WTC11 (cell line): ENCODE measurements at regions not wholly inside any gene's neighbourhood (a gene's known extent, or its start where the extent isn't known, plus 50 kb on each side); places are given as distances from the start of the nearest gene placed in this dataset.
A peak's percentile ranks its signal among the peaks of the same experiment; 100 is the strongest.
"Not testable (repeated sequence)": the region's sequence is repeated elsewhere in the genome, so short reads cannot be mapped to it uniquely, and the experiment has no call there.

Experiments used
- ATAC-seq: fragments of 200-7000 bp; cut with Tn5 transposase; 2 replicates; pipeline ENCODE4 v1.10.0; 2021; ENCODE audit warnings: mild to moderate bottlenecking, moderate library complexity
- CTCF ChIA-PET: fragments of 300-600 bp; sonication (Branson Sonifier 250); formaldehyde crosslinking; loops from one replicate; lab custom pipeline; 2021; ENCODE audit warnings: antibody characterized with exemption; lab: Charles Lee
- POLR2A ChIA-PET: fragments of 350-600 bp; sonication (Branson Sonifier 250); formaldehyde crosslinking; loops from one replicate; lab custom pipeline; 2021; ENCODE audit warnings: antibody characterized with exemption; lab: Charles Lee
- DNase-seq: peaks from one replicate; pipeline ENCODE4 v3.0.0; 2021; ENCODE audit warnings: low spot score
- H3K27ac Mint-ChIP-seq: 2 replicates; pipeline ENCODE4 v1.8.0; 2021; ENCODE audit warnings: mixed read lengths
- H3K27me3 Mint-ChIP-seq: 2 replicates; pipeline ENCODE4 v1.8.0; 2021; ENCODE audit warnings: low read depth, mild to moderate bottlenecking, moderate library complexity, mixed read lengths
- H3K36me3 Mint-ChIP-seq: 2 replicates; pipeline ENCODE4 v1.8.0; 2021; ENCODE audit warnings: mixed read lengths
- H3K4me1 Mint-ChIP-seq: 2 replicates; pipeline ENCODE4 v1.8.0; 2022; ENCODE audit warnings: mixed read lengths
- H3K4me3 Mint-ChIP-seq: 2 replicates; pipeline ENCODE4 v1.8.0; 2021; ENCODE audit warnings: mild to moderate bottlenecking, moderate library complexity, mixed read lengths
- H3K9me3 Mint-ChIP-seq: 2 replicates; pipeline ENCODE4 v1.8.0; 2021; ENCODE audit warnings: mixed read lengths
- CBFB ChIP-seq: sonication (generic); formaldehyde crosslinking; IDR thresholded peaks from 2 replicates; pipeline ENCODE4 v1.8.1; 2022; ENCODE audit warnings: mild to moderate bottlenecking, low read depth, missing genetic modification reagents
- ETV6 ChIP-seq: sonication (generic); formaldehyde crosslinking; IDR thresholded peaks from 2 replicates; pipeline ENCODE4 v1.8.1; 2022; ENCODE audit warnings: mild to moderate bottlenecking, missing genetic modification reagents
- MXD4 ChIP-seq: fragments of 250-450 bp; sonication (Bioruptor Pico); IDR thresholded peaks from 2 replicates; pipeline ENCODE4 v1.8.0; 2021; ENCODE audit warnings: mild to moderate bottlenecking, moderate library complexity, borderline replicate concordance
- NR3C1 ChIP-seq: sonication (generic); formaldehyde crosslinking; conservative IDR thresholded peaks from 2 replicates; pipeline ENCODE4 v1.8.1; 2023; ENCODE audit warnings: low read depth, mild to moderate bottlenecking, missing genetic modification reagents
- ZNF671 ChIP-seq: fragments of 250-450 bp; sonication (Bioruptor Pico); IDR thresholded peaks from 2 replicates; pipeline ENCODE4 v1.8.0; 2021; ENCODE audit warnings: mild to moderate bottlenecking
- TF ChIP-seq, protein P1 (sequence below): fragments of 250-450 bp; sonication (Bioruptor Pico); IDR thresholded peaks from 2 replicates; pipeline ENCODE4 v1.9.0; 2021; ENCODE audit warnings: mild to moderate bottlenecking, borderline replicate concordance
- TF ChIP-seq, protein P2 (sequence below): sonication (generic); formaldehyde crosslinking; IDR thresholded peaks from 2 replicates; pipeline ENCODE4 v1.8.0; 2022; ENCODE audit warnings: missing genetic modification reagents
- TF ChIP-seq, protein P3 (sequence below): fragments of 250-450 bp; sonication (Bioruptor Pico); IDR thresholded peaks from 2 replicates; pipeline ENCODE4 v1.9.0; 2021; ENCODE audit warnings: moderate library complexity, mild to moderate bottlenecking, inconsistent platforms, borderline replicate concordance
- TF ChIP-seq, protein P4 (sequence below): sonication (generic); formaldehyde crosslinking; IDR thresholded peaks from 2 replicates; pipeline ENCODE4 v1.8.0; 2023; ENCODE audit warnings: missing genetic modification reagents, mild to moderate bottlenecking, borderline replicate concordance
- TF ChIP-seq, protein P5 (sequence below): sonication (generic); formaldehyde crosslinking; IDR thresholded peaks from 2 replicates; pipeline ENCODE4 v1.8.0; 2023; ENCODE audit warnings: mild to moderate bottlenecking, missing genetic modification reagents

DNA sequence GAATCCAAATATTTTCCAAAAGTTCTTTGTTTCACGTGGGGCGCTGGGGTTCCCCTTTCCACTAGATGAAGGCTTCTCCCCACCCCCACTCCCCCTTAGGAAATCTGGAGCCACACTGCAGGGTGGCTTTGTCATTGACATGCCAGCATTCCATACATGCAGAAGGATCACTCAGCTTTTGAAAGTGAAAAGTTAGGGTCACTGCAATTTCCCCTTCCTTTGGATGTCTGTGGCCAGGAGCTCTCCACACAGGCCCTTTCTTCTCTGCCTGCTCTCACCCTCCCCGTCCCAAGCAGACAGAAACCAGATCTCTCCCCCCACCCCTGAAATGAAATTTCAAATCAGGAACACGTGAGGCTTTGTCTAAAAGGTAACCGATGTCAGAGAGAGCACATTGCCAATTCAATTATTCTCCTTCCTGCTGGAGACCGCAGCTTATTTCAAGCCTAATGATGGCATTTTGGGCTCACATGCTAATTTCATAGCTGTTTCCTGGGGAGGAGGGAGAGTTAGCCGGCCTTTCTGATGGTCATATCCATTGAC lies 153.9 kb upstream of the RFLNA start (continued):
- TF ChIP-seq, protein P1, sequence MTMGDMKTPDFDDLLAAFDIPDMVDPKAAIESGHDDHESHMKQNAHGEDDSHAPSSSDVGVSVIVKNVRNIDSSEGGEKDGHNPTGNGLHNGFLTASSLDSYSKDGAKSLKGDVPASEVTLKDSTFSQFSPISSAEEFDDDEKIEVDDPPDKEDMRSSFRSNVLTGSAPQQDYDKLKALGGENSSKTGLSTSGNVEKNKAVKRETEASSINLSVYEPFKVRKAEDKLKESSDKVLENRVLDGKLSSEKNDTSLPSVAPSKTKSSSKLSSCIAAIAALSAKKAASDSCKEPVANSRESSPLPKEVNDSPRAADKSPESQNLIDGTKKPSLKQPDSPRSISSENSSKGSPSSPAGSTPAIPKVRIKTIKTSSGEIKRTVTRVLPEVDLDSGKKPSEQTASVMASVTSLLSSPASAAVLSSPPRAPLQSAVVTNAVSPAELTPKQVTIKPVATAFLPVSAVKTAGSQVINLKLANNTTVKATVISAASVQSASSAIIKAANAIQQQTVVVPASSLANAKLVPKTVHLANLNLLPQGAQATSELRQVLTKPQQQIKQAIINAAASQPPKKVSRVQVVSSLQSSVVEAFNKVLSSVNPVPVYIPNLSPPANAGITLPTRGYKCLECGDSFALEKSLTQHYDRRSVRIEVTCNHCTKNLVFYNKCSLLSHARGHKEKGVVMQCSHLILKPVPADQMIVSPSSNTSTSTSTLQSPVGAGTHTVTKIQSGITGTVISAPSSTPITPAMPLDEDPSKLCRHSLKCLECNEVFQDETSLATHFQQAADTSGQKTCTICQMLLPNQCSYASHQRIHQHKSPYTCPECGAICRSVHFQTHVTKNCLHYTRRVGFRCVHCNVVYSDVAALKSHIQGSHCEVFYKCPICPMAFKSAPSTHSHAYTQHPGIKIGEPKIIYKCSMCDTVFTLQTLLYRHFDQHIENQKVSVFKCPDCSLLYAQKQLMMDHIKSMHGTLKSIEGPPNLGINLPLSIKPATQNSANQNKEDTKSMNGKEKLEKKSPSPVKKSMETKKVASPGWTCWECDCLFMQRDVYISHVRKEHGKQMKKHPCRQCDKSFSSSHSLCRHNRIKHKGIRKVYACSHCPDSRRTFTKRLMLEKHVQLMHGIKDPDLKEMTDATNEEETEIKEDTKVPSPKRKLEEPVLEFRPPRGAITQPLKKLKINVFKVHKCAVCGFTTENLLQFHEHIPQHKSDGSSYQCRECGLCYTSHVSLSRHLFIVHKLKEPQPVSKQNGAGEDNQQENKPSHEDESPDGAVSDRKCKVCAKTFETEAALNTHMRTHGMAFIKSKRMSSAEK (CRISPR knock-in tag) = no peak
- TF ChIP-seq ZNF671 (CRISPR knock-in tag) = no peak
- TF ChIP-seq, protein P2, sequence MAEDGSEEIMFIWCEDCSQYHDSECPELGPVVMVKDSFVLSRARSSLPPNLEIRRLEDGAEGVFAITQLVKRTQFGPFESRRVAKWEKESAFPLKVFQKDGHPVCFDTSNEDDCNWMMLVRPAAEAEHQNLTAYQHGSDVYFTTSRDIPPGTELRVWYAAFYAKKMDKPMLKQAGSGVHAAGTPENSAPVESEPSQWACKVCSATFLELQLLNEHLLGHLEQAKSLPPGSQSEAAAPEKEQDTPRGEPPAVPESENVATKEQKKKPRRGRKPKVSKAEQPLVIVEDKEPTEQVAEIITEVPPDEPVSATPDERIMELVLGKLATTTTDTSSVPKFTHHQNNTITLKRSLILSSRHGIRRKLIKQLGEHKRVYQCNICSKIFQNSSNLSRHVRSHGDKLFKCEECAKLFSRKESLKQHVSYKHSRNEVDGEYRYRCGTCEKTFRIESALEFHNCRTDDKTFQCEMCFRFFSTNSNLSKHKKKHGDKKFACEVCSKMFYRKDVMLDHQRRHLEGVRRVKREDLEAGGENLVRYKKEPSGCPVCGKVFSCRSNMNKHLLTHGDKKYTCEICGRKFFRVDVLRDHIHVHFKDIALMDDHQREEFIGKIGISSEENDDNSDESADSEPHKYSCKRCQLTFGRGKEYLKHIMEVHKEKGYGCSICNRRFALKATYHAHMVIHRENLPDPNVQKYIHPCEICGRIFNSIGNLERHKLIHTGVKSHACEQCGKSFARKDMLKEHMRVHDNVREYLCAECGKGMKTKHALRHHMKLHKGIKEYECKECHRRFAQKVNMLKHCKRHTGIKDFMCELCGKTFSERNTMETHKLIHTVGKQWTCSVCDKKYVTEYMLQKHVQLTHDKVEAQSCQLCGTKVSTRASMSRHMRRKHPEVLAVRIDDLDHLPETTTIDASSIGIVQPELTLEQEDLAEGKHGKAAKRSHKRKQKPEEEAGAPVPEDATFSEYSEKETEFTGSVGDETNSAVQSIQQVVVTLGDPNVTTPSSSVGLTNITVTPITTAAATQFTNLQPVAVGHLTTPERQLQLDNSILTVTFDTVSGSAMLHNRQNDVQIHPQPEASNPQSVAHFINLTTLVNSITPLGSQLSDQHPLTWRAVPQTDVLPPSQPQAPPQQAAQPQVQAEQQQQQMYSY (CRISPR knock-in tag) = no peak
- TF ChIP-seq NR3C1 (CRISPR knock-in tag) = no peak
- TF ChIP-seq, protein P3, sequence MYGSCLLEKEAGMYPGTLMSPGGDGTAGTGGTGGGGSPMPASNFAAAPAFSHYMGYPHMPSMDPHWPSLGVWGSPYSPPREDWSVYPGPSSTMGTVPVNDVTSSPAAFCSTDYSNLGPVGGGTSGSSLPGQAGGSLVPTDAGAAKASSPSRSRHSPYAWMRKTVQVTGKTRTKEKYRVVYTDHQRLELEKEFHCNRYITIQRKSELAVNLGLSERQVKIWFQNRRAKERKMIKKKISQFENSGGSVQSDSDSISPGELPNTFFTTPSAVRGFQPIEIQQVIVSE (CRISPR knock-in tag) = no peak
- no peak for TF ChIP-seq ETV6 (CRISPR knock-in tag)

DNA sequence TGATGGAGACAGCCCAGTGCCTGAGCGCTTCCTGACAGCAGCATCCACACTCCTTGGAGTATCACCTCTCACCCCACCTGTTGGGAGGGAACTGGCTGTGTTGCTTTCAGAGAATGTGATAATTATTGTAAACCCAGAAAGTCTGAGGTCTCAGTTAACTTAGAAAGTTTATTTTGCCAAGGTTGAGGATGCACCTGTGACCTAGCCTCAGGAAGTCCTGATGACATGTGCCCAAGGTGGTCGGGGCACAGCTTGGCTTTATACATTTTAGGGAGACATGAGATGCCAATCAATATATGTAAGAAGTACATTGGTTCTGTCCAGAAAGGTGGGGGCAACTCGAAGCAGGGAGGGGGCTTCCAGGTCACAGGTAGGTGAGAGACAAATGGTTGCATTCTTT lies 153.3 kb upstream of the RFLNA start:
- ATAC-seq = peak; percentile 23
- H3K27me3 Mint-ChIP-seq, DNase-seq, POLR2A ChIA-PET: not testable (repeated sequence)
- CTCF ChIA-PET = interaction anchor here (0.7 to 2.2 kb wide), 5 partner anchors 10 to 132 kb away, joined by 3 to 9 read pairs (median 4); no protein-coding TSS in a partner anchor
- Mint-ChIP-seq H3K4me1 (peaks cover 63% of the 10 kb centered on the region), H3K36me3 (peaks cover 44% of the 10 kb centered on the region), H3K4me3 (peak overlapping the region; percentile 37), H3K27ac (peak overlapping the region; percentile 98), H3K9me3 (peaks cover 44% of the 10 kb centered on the region)

DNA sequence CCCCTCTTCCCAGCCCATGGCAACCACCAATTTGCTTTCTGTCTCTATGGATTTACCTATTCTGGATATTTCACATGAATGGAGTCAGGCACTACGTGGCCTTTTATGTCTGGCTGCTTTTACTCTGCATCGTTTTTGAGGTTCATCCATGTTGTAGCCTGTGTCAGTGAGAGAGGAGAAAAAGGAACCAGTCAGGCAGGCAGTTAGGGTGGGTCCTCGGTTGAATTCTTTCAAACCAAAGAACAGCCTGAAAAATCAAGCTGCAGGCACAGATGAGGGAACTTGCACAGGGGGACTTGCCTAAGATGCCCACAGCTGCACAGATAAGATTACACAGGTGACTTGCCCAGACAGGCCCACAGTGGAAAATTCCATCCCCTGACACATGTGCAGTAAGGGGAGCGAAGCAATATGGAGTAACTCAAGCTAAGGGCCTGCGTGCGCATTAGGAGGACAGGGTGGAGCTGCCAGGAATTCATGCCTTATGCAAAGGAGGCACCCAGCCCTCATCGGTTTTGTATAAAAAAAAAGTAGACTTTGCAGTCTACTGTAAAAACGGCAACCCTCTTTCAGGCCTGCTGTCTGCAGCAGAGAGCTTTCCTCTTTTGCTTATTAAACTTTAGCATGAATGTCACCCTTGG lies 152.4 kb upstream of the RFLNA start:
- Mint-ChIP-seq H3K4me1 (peaks cover 70% of the 10 kb centered on the region), H3K27ac (peak overlapping the region; percentile 98), H3K27me3 (no peaks in the 10 kb centered on the region; the same call in 1 of the 2 replicates), H3K9me3 (peaks cover 37% of the 10 kb centered on the region), H3K36me3 (peaks cover 35% of the 10 kb centered on the region), H3K4me3 (peak overlapping the region; percentile 37)
- CTCF ChIA-PET = interaction anchor here (1.4 kb wide), 1 partner anchor 88 kb away, joined by 11 read pairs; no protein-coding TSS in a partner anchor
- POLR2A ChIA-PET = no interaction called here
- ATAC-seq (no peak), DNase-seq (no peak)
- TF ChIP-seq, protein P4, sequence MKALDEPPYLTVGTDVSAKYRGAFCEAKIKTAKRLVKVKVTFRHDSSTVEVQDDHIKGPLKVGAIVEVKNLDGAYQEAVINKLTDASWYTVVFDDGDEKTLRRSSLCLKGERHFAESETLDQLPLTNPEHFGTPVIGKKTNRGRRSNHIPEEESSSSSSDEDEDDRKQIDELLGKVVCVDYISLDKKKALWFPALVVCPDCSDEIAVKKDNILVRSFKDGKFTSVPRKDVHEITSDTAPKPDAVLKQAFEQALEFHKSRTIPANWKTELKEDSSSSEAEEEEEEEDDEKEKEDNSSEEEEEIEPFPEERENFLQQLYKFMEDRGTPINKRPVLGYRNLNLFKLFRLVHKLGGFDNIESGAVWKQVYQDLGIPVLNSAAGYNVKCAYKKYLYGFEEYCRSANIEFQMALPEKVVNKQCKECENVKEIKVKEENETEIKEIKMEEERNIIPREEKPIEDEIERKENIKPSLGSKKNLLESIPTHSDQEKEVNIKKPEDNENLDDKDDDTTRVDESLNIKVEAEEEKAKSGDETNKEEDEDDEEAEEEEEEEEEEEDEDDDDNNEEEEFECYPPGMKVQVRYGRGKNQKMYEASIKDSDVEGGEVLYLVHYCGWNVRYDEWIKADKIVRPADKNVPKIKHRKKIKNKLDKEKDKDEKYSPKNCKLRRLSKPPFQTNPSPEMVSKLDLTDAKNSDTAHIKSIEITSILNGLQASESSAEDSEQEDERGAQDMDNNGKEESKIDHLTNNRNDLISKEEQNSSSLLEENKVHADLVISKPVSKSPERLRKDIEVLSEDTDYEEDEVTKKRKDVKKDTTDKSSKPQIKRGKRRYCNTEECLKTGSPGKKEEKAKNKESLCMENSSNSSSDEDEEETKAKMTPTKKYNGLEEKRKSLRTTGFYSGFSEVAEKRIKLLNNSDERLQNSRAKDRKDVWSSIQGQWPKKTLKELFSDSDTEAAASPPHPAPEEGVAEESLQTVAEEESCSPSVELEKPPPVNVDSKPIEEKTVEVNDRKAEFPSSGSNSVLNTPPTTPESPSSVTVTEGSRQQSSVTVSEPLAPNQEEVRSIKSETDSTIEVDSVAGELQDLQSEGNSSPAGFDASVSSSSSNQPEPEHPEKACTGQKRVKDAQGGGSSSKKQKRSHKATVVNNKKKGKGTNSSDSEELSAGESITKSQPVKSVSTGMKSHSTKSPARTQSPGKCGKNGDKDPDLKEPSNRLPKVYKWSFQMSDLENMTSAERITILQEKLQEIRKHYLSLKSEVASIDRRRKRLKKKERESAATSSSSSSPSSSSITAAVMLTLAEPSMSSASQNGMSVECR = no peak
- TF ChIP-seq MXD4 (CRISPR knock-in tag) (peak; percentile 91), CBFB (CRISPR knock-in tag) (no peak), ZNF671 (CRISPR knock-in tag) (no peak)
- TF ChIP-seq, protein P5, sequence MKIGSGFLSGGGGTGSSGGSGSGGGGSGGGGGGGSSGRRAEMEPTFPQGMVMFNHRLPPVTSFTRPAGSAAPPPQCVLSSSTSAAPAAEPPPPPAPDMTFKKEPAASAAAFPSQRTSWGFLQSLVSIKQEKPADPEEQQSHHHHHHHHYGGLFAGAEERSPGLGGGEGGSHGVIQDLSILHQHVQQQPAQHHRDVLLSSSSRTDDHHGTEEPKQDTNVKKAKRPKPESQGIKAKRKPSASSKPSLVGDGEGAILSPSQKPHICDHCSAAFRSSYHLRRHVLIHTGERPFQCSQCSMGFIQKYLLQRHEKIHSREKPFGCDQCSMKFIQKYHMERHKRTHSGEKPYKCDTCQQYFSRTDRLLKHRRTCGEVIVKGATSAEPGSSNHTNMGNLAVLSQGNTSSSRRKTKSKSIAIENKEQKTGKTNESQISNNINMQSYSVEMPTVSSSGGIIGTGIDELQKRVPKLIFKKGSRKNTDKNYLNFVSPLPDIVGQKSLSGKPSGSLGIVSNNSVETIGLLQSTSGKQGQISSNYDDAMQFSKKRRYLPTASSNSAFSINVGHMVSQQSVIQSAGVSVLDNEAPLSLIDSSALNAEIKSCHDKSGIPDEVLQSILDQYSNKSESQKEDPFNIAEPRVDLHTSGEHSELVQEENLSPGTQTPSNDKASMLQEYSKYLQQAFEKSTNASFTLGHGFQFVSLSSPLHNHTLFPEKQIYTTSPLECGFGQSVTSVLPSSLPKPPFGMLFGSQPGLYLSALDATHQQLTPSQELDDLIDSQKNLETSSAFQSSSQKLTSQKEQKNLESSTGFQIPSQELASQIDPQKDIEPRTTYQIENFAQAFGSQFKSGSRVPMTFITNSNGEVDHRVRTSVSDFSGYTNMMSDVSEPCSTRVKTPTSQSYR (CRISPR knock-in tag) = no peak
- TF ChIP-seq, protein P2 (CRISPR knock-in tag) = no peak
